Activated CD4-positive, alpha-beta memory T cell treated with anti-CD3 and anti-CD28 coated beads, Interleukin-2, amount 10 ng/mL, durations not matched to agents 7 days and 5 days (primary cell): ENCODE measurements at regions not wholly inside any gene's neighbourhood (a gene's known extent, or its start where the extent isn't known, plus 50 kb on each side); places are given as distances from the start of the nearest gene placed in this dataset.

Source experiments
- CTCF ChIA-PET: fragments of 350-600 bp; sonication (Branson Sonifier 250); formaldehyde crosslinking; loops from one replicate; lab custom pipeline; 2021; ENCODE audit warnings: antibody characterized with exemption, inconsistent platforms; lab: Charles Lee
- POLR2A ChIA-PET: fragments of 350-600 bp; sonication (Branson Sonifier 250); formaldehyde crosslinking; loops from one replicate; lab custom pipeline; 2021; ENCODE audit warnings: antibody characterized with exemption; lab: Charles Lee
- DNase-seq: peaks from one replicate; pipeline ENCODE4 v3.0.0-alpha.2; 2020
- H3K27ac Mint-ChIP-seq: one replicate; pipeline ENCODE4 v1.8.0; 2021; ENCODE audit warnings: mild to moderate bottlenecking, mixed read lengths
- H3K27me3 Mint-ChIP-seq: one replicate; pipeline ENCODE4 v1.8.0; 2021; ENCODE audit warnings: mixed read lengths
- H3K36me3 Mint-ChIP-seq: one replicate; pipeline ENCODE4 v1.8.0; 2021; ENCODE audit warnings: low read depth, mixed read lengths
- H3K4me1 Mint-ChIP-seq: one replicate; pipeline ENCODE4 v1.8.0; 2021; ENCODE audit warnings: mixed read lengths
- H3K4me3 Mint-ChIP-seq: one replicate; pipeline ENCODE4 v1.8.0; 2021; ENCODE audit warnings: mild to moderate bottlenecking, mixed read lengths
- H3K9me3 Mint-ChIP-seq: one replicate; pipeline ENCODE4 v1.8.0; 2021; ENCODE audit warnings: mixed read lengths

DNA sequence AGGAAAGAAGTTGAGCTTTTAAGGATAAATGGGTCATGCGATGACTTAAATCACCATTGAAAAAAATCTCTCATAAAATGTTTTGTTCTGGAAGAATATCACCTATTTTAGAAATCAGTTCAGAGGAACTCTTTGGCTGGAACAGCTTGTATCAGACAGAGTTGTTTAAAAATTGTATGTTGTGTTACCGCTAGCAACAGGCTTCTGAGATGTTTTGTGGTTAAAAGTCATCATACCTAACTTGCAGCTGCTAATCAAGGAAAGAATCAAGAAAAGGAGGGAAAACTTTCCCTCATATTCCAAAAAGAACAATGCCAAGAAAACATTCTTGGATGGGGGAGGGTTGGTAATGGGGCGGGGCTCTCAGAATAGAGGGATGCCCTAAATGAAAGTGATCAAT is 220.7 kb upstream of the CITED2 start:
- DNase-seq, result no peak
- ChIA-PET CTCF (no interaction called here), POLR2A (interaction anchor here (1.0 kb wide), 1 partner anchor 220 kb away, joined by 4 read pairs; the partner anchor contains the start of gene CITED2)
- Mint-ChIP-seq H3K27me3 (peaks cover 6% of the 10 kb centered on the region), H3K36me3 (no peaks in the 10 kb centered on the region), H3K4me1 (peaks cover 6% of the 10 kb centered on the region), H3K27ac (no peak overlapping the region), H3K4me3 (no peak overlapping the region), H3K9me3 (no peaks in the 10 kb centered on the region)

GRCh38 chr6:139594333-139594965 is 220.0 kb upstream of the CITED2 start:
- Mint-ChIP-seq H3K36me3 (no peaks in the 10 kb centered on the region), H3K9me3 (no peaks in the 10 kb centered on the region)
- CTCF ChIA-PET, result no interaction called here

GRCh38 chr6:139593081-139593480 is 218.6 kb upstream of the CITED2 start:
- H3K4me1 Mint-ChIP-seq, result peaks cover 2% of the 10 kb centered on the region
- no peaks in the 10 kb centered on the region for H3K36me3 Mint-ChIP-seq
- peaks cover 14% of the 10 kb centered on the region for H3K27me3 Mint-ChIP-seq
- no peak overlapping the region for H3K4me3 Mint-ChIP-seq
- no peak overlapping the region for H3K27ac Mint-ChIP-seq
- no peak for DNase-seq
- ChIA-PET POLR2A (no interaction called here), CTCF (no interaction called here)
- H3K9me3 Mint-ChIP-seq, result no peaks in the 10 kb centered on the region

More at GRCh38 chr6:139594333-139594965, 220.0 kb upstream of the CITED2 start:
- Mint-ChIP-seq H3K4me3 (no peak overlapping the region), H3K27me3 (peaks cover 9% of the 10 kb centered on the region), H3K4me1 (peaks cover 6% of the 10 kb centered on the region), H3K27ac (no peak overlapping the region)
- no peak for DNase-seq
- POLR2A ChIA-PET, result interaction anchor here (1.0 kb wide), 1 partner anchor 220 kb away, joined by 4 read pairs; the partner anchor contains the start of gene CITED2

DNA sequence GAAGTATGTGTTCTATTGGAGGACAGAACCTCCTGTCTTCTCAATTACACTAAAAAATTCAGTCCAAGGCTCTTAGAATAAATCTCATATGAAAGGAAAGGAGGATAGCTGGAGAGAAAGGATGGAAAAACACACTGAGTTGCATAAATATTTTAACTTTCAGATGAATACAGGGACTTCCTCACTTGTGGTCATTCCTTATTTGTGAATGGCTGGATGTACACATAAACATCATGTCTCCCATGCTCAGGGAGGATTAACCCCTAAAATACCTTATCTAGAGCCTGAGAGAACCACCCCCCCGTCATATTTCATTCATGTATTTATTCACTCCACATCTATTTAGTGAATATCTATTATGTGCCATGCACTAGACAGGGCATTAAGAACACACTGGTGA is 217.6 kb upstream of the CITED2 start:
- Mint-ChIP-seq H3K27ac (no peak overlapping the region), H3K27me3 (peaks cover 14% of the 10 kb centered on the region), H3K4me3 (no peak overlapping the region), H3K4me1 (peaks cover 2% of the 10 kb centered on the region), H3K9me3 (no peaks in the 10 kb centered on the region), H3K36me3 (no peaks in the 10 kb centered on the region)
- ChIA-PET CTCF (no interaction called here), POLR2A (no interaction called here)
- no peak for DNase-seq

DNA sequence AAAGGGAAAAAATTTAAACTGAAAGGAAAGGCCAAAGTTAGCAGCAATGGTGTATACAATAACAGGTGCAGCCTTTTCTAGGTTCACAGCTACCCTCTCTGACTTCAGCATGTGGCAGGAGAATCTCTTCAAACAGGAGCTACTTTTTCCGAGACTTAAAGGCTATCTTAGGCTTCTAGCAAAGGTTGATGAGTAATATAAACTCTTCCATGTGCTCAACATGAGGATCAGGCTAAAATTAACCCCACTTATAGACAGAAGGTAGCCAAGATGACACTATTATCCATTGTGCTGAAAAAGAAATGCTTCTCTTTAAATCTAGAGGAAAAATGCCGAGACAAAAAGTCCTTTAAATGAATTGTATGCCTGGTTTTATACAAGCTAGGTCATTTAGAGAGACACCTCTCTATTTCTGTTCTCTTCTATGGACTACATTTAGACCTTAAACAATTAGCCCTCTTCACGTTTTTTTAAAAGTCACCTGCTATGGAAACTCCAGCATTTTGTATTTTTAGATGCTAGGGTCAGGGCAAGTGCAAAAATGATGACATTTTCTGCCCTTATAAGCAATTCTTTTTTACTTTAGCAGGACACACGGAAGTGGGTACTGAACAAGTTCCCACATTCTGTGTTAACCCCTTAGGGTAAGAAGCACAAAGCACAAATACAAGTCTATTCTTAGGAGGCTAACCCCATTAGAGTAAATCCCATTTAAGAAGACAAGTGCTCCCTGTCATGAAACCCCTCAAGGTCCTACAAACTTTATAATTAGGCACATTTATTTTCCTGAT is 216.8 kb upstream of the CITED2 start:
- Mint-ChIP-seq H3K27ac (no peak overlapping the region), H3K27me3 (peaks cover 14% of the 10 kb centered on the region), H3K4me3 (no peak overlapping the region), H3K36me3 (no peaks in the 10 kb centered on the region), H3K9me3 (no peaks in the 10 kb centered on the region), H3K4me1 (peaks cover 2% of the 10 kb centered on the region)
- POLR2A ChIA-PET, result no interaction called here
- CTCF ChIA-PET, result no interaction called here
- no peak for DNase-seq

- POLR2A ChIA-PET, result no interaction called here
- CTCF ChIA-PET, result no interaction called here
- no peak for DNase-seq
- Mint-ChIP-seq H3K27ac (no peak overlapping the region), H3K27me3 (peaks cover 14% of the 10 kb centered on the region), H3K4me3 (no peak overlapping the region), H3K36me3 (no peaks in the 10 kb centered on the region), H3K9me3 (no peaks in the 10 kb centered on the region), H3K4me1 (peaks cover under 1% of the 10 kb centered on the region)
Measured at GRCh38 chr6:139590206-139590605, 215.8 kb upstream of the CITED2 start.

- POLR2A ChIA-PET, result no interaction called here
- Mint-ChIP-seq H3K27me3 (peaks cover 14% of the 10 kb centered on the region), H3K4me1 (no peaks in the 10 kb centered on the region), H3K27ac (no peak overlapping the region), H3K4me3 (no peak overlapping the region), H3K9me3 (no peaks in the 10 kb centered on the region), H3K36me3 (no peaks in the 10 kb centered on the region)
- no peak for DNase-seq
- CTCF ChIA-PET, result no interaction called here
Measured at GRCh38 chr6:139588734-139589593, 214.5 kb upstream of the CITED2 start.

DNA sequence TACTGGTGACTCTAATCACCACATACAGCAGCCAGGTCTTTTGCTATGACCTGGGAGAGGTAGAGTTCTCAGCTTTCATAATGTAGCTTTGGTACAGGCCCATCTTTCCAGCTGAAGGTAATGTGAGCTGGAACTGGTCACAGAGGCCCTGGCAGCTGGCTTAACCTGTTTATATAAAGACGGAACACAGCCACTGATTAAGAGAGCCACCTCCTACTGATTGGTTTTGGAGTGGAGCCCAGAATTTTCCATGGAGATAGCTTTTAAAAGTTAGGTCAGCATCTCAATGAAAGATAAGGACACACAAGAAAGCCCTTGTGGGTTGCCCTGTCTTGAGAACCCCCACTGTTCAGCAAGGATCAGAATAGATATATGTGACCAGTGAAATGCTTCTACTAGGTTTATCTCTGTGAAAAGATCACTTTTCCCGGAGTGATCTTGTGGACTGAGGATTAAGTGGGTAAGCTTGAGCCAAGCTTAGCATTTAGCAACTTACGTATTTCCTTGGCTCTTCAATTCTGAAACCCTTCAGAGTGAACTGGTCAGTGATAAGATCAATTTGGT is 213.7 kb upstream of the CITED2 start:
- POLR2A ChIA-PET, result no interaction called here
- Mint-ChIP-seq H3K4me3 (no peak overlapping the region), H3K36me3 (no peaks in the 10 kb centered on the region), H3K9me3 (no peaks in the 10 kb centered on the region), H3K4me1 (no peaks in the 10 kb centered on the region), H3K27me3 (peaks cover 14% of the 10 kb centered on the region), H3K27ac (no peak overlapping the region)
- DNase-seq, result no peak
- CTCF ChIA-PET, result no interaction called here

GRCh38 chr6:139587469-139587868 is 213.0 kb upstream of the CITED2 start:
- no peak overlapping the region for H3K27ac Mint-ChIP-seq

DNA sequence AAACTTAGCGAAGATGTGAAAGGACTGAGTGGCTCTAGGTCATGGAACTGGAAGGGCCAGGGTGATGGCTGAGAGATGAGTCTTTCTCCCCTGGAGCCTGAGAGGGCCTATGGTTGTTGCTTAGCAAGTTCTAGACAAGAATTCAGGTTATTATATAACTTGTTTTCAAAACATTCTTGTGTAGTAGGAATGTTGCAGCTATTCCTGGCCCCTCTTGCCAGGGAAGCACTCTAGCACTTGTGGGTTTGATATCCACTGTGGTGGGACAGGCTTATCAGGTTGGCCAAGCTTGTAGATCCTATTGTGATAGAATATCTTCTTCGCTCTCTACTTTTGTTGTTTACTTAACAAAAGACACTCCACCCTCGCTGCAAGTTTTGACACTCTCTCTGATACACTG is 211.8 kb upstream of the CITED2 start:
- no peak for DNase-seq
- ChIA-PET POLR2A (no interaction called here), CTCF (no interaction called here)
- peaks cover 4% of the 10 kb centered on the region for H3K4me1 Mint-ChIP-seq
- H3K4me3 Mint-ChIP-seq, result no peak overlapping the region
- no peaks in the 10 kb centered on the region for H3K9me3 Mint-ChIP-seq
- no peaks in the 10 kb centered on the region for H3K36me3 Mint-ChIP-seq
- peaks cover 14% of the 10 kb centered on the region for H3K27me3 Mint-ChIP-seq
- no peak overlapping the region for H3K27ac Mint-ChIP-seq

More at GRCh38 chr6:139587469-139587868, 213.0 kb upstream of the CITED2 start:
- H3K9me3 Mint-ChIP-seq, result no peaks in the 10 kb centered on the region
- H3K4me1 Mint-ChIP-seq, result no peaks in the 10 kb centered on the region
- peaks cover 14% of the 10 kb centered on the region for H3K27me3 Mint-ChIP-seq
- no peak for DNase-seq
- CTCF ChIA-PET, result no interaction called here
- no peaks in the 10 kb centered on the region for H3K36me3 Mint-ChIP-seq
- no peak overlapping the region for H3K4me3 Mint-ChIP-seq
- POLR2A ChIA-PET, result no interaction called here

DNA sequence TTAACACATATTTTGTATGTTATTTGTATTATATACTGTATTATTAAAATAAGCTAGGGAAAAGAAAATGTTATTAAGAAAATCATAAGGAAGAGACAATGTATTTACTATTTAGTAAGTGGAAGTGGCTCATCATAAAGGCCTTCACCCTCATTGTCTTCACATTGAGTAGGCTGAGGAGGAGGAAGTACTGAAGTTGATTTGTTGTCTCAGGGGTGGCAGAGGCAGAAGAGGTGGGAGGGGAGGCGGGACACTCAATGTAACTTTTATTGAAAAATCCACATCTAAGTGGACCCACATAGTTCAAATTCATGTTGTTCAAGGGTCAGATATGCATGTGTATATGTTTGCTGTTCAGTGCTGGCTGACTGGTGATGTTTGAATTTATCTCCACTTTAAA is 210.2 kb upstream of the CITED2 start:
- no peaks in the 10 kb centered on the region for H3K9me3 Mint-ChIP-seq
- peaks cover 7% of the 10 kb centered on the region for H3K27me3 Mint-ChIP-seq
- no peak overlapping the region for H3K4me3 Mint-ChIP-seq
- H3K4me1 Mint-ChIP-seq, result peaks cover 17% of the 10 kb centered on the region
- ChIA-PET CTCF (no interaction called here), POLR2A (no interaction called here)
- no peaks in the 10 kb centered on the region for H3K36me3 Mint-ChIP-seq
- DNase-seq, result no peak
- H3K27ac Mint-ChIP-seq, result no peak overlapping the region

DNA sequence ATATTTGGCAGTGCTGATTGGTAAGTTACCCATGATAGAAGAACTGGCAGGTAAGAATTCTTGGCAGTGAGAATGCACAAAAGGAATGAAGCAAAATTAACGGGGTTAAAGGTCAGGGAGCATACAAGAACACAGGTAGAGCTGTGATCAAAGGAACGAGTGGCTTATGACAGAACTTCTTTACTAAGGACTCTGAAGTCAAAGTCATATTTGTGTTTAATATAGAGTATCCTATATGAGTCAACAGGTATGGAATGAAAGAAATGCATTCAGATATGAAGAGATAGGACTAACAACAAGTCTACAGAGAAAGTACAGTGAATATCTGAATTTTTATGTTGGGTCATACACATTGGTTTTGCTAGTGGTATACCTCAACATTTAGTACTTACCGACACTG is 209.0 kb upstream of the CITED2 start:
- Mint-ChIP-seq H3K27me3 (peaks cover under 1% of the 10 kb centered on the region), H3K36me3 (no peaks in the 10 kb centered on the region), H3K4me3 (no peak overlapping the region), H3K4me1 (peaks cover 18% of the 10 kb centered on the region), H3K27ac (no peak overlapping the region), H3K9me3 (no peaks in the 10 kb centered on the region)
- CTCF ChIA-PET, result interaction anchor here (1.1 kb wide), 1 partner anchor 35 kb away, joined by 3 read pairs; no protein-coding TSS in a partner anchor
- POLR2A ChIA-PET, result no interaction called here
- no peak for DNase-seq

DNA sequence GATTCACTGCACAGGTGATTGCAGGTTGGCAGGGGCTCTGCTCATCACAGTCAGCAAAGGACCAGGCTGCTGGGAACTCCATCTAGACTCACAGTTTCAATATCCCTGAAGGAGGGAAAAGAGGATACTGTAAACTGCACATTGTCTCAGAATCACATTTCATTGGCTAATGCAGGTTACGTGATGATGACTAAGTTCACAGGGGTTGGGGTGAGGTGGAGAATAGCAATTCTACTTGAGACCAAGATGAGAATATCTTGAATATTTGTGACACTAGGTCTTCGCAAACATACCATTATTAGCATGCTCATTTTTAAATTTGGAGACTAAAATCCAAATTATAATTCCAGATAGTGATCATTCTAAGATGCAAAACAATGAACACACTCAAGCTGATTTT is 208.5 kb upstream of the CITED2 start:
- POLR2A ChIA-PET, result no interaction called here
- no peaks in the 10 kb centered on the region for H3K36me3 Mint-ChIP-seq
- no peaks in the 10 kb centered on the region for H3K27me3 Mint-ChIP-seq
- CTCF ChIA-PET, result interaction anchor here (1.1 kb wide), 1 partner anchor 34 kb away, joined by 3 read pairs; no protein-coding TSS in a partner anchor
- H3K4me1 Mint-ChIP-seq, result peaks cover 18% of the 10 kb centered on the region
- no peak overlapping the region for H3K4me3 Mint-ChIP-seq
- no peaks in the 10 kb centered on the region for H3K9me3 Mint-ChIP-seq
- DNase-seq, result no peak
- no peak overlapping the region for H3K27ac Mint-ChIP-seq
